GM12878 (cell line): ENCODE measurements at regions not wholly inside any gene's neighbourhood (a gene's known extent, or its start where the extent isn't known, plus 50 kb on each side); places are given as distances from the start of the nearest gene placed in this dataset.

Source experiments
- E2F8 ChIP-seq: fragments of 450-650 bp; IDR thresholded peaks from 2 replicates; pipeline ENCODE4 v1.6.1; 2018; ENCODE audit warnings: mild to moderate bottlenecking, low read depth, moderate library complexity; ENCODE audit not compliant: partially characterized antibody
- FOS ChIP-seq: IDR thresholded peaks from 3 replicates; pipeline ENCODE4 v1.6.1; 2011; ENCODE audit warnings: borderline replicate concordance; ENCODE audit not compliant: insufficient read length; ENCODE audit errors: extremely low read depth
- MEF2A ChIP-seq: IDR thresholded peaks from 2 replicates; pipeline ENCODE4 v1.6.1; 2011; ENCODE audit warnings: low read depth, mild to moderate bottlenecking, low read length, moderate library complexity; ENCODE audit not compliant: insufficient read depth
- SMAD1 ChIP-seq: fragments of 450-650 bp; IDR thresholded peaks from 2 replicates; pipeline ENCODE4 v1.6.1; 2018; ENCODE audit warnings: mild to moderate bottlenecking, low read depth; ENCODE audit not compliant: partially characterized antibody
- TF ChIP-seq, protein P1 (sequence below): fragments of 450-650 bp; IDR thresholded peaks from 2 replicates; pipeline ENCODE4 v1.6.1; 2016; ENCODE audit warnings: mild to moderate bottlenecking, moderate library complexity, borderline replicate concordance
- TF ChIP-seq, protein P2 (sequence below): fragments of 450-650 bp; IDR thresholded peaks from 2 replicates; pipeline ENCODE4 v1.6.1; 2017; ENCODE audit warnings: borderline replicate concordance

DNA sequence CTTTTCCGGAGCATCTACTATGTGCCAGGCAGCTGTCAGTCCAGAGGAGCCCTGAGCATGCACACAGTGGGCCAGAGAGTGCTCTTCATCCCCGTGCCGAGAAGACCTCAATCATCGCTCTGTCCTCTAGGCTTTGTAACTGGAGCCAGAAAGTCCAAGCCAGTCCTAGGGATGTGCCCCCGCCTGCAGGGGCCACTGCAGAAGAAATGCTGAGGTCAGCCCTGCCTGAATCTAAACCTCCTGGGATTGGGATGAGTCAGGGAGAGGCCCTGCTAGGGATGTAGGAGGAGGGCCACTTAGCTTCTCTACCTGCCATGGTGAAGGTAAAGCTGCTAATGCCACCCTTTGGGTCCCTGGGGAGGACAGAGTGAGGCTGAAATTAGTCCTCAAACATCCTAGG, 146.8 kb downstream of the CDC5L start (continued):
- TF ChIP-seq, protein P1, sequence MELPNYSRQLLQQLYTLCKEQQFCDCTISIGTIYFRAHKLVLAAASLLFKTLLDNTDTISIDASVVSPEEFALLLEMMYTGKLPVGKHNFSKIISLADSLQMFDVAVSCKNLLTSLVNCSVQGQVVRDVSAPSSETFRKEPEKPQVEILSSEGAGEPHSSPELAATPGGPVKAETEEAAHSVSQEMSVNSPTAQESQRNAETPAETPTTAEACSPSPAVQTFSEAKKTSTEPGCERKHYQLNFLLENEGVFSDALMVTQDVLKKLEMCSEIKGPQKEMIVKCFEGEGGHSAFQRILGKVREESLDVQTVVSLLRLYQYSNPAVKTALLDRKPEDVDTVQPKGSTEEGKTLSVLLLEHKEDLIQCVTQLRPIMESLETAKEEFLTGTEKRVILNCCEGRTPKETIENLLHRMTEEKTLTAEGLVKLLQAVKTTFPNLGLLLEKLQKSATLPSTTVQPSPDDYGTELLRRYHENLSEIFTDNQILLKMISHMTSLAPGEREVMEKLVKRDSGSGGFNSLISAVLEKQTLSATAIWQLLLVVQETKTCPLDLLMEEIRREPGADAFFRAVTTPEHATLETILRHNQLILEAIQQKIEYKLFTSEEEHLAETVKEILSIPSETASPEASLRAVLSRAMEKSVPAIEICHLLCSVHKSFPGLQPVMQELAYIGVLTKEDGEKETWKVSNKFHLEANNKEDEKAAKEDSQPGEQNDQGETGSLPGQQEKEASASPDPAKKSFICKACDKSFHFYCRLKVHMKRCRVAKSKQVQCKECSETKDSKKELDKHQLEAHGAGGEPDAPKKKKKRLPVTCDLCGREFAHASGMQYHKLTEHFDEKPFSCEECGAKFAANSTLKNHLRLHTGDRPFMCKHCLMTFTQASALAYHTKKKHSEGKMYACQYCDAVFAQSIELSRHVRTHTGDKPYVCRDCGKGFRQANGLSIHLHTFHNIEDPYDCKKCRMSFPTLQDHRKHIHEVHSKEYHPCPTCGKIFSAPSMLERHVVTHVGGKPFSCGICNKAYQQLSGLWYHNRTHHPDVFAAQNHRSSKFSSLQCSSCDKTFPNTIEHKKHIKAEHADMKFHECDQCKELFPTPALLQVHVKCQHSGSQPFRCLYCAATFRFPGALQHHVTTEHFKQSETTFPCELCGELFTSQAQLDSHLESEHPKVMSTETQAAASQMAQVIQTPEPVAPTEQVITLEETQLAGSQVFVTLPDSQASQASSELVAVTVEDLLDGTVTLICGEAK, result no peak
- TF ChIP-seq, protein P2, sequence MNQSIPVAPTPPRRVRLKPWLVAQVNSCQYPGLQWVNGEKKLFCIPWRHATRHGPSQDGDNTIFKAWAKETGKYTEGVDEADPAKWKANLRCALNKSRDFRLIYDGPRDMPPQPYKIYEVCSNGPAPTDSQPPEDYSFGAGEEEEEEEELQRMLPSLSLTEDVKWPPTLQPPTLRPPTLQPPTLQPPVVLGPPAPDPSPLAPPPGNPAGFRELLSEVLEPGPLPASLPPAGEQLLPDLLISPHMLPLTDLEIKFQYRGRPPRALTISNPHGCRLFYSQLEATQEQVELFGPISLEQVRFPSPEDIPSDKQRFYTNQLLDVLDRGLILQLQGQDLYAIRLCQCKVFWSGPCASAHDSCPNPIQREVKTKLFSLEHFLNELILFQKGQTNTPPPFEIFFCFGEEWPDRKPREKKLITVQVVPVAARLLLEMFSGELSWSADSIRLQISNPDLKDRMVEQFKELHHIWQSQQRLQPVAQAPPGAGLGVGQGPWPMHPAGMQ, result no peak
- TF ChIP-seq E2F8 (no peak), SMAD1 (no peak), FOS (no peak), MEF2A (no peak)
